ENCODE measurements at regions not wholly inside any gene's neighbourhood (a gene's known extent, or its start where the extent isn't known, plus 50 kb on each side); places are given as distances from the start of the nearest gene placed in this dataset.

DNA sequence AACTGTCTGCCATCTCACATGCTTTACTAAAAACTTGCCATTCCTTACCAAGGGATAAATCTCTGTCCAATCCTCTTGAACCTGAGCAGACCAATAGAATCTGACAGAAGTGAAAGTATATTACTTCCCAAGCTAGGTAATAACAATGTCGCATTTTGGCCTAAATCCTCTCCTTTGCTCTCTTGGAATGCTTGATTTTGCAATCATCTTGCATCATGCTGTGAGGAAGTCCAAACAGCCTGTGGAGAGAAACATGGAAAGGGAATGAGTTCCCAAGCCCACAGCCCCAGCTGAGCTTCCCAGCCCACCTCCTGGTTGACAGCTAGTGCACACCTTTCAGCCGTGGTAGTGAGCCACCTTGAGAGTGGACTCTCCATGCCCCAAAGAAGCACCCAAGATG is 540.6 kb downstream of the STK39 start:
- no peak for TF ChIP-seq POLR2A (IDR thresholded peaks at IDR 0.05)
- no peak for TF ChIP-seq EP300 (IDR thresholded peaks at IDR 0.05)
- TF ChIP-seq, protein P1, sequence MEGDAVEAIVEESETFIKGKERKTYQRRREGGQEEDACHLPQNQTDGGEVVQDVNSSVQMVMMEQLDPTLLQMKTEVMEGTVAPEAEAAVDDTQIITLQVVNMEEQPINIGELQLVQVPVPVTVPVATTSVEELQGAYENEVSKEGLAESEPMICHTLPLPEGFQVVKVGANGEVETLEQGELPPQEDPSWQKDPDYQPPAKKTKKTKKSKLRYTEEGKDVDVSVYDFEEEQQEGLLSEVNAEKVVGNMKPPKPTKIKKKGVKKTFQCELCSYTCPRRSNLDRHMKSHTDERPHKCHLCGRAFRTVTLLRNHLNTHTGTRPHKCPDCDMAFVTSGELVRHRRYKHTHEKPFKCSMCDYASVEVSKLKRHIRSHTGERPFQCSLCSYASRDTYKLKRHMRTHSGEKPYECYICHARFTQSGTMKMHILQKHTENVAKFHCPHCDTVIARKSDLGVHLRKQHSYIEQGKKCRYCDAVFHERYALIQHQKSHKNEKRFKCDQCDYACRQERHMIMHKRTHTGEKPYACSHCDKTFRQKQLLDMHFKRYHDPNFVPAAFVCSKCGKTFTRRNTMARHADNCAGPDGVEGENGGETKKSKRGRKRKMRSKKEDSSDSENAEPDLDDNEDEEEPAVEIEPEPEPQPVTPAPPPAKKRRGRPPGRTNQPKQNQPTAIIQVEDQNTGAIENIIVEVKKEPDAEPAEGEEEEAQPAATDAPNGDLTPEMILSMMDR (IDR thresholded peaks at IDR 0.05): no peak
